ENCODE measurements at regions not wholly inside any gene's neighbourhood (a gene's known extent, or its start where the extent isn't known, plus 50 kb on each side); places are given as distances from the start of the nearest gene placed in this dataset.

DNA sequence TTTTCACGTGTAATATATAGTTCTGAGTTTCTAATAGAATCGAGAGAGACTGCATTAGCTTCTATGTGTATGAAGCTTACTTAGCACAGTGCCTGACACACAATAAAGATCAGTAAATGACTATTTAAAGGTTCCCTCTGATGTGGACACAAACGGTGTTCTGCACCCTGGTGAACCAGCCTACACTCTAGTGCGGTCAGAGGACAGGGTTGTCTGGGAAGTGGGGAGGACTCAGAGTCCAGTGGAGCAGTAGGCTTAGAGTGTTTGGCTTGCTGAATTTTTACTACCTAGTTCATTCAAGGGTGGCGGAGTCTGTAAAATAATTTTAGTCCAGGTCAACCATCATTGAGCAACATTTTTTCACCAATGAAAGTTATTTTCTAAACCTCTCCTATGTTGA, 77.8 kb downstream of the DIPK2A start:
- BruUV-seq (replicated peaks), result no TSS peak
- no peaks in the 10 kb centered on the region for H3K27me3 Mint-ChIP-seq (ENCODE audit: insufficient read depth, unreplicated experiment)
- H3K36me3 Mint-ChIP-seq (ENCODE audit: insufficient read depth, unreplicated experiment), result no peaks in the 10 kb centered on the region
- ChIA-PET POLR2A (no interaction called here), CTCF (no interaction called here)
- DNase-seq (ENCODE audit: unreplicated experiment), result no peak
- intact Hi-C loops (cut with micrococcal nuclease), result no loop called here
- H3K4me3 Mint-ChIP-seq (ENCODE audit: unreplicated experiment), result no peak overlapping the region
- no peak overlapping the region for H3K27ac Mint-ChIP-seq (ENCODE audit: low read depth, unreplicated experiment)
- no peaks in the 10 kb centered on the region for H3K4me1 Mint-ChIP-seq (ENCODE audit: insufficient read depth, unreplicated experiment)
- H3K9me3 Mint-ChIP-seq (ENCODE audit: unreplicated experiment), result no peaks in the 10 kb centered on the region
- TF ChIP-seq, protein P1, sequence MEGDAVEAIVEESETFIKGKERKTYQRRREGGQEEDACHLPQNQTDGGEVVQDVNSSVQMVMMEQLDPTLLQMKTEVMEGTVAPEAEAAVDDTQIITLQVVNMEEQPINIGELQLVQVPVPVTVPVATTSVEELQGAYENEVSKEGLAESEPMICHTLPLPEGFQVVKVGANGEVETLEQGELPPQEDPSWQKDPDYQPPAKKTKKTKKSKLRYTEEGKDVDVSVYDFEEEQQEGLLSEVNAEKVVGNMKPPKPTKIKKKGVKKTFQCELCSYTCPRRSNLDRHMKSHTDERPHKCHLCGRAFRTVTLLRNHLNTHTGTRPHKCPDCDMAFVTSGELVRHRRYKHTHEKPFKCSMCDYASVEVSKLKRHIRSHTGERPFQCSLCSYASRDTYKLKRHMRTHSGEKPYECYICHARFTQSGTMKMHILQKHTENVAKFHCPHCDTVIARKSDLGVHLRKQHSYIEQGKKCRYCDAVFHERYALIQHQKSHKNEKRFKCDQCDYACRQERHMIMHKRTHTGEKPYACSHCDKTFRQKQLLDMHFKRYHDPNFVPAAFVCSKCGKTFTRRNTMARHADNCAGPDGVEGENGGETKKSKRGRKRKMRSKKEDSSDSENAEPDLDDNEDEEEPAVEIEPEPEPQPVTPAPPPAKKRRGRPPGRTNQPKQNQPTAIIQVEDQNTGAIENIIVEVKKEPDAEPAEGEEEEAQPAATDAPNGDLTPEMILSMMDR (IDR thresholded peaks at IDR 0.05; ENCODE audit: unreplicated experiment), result no peak

DNA sequence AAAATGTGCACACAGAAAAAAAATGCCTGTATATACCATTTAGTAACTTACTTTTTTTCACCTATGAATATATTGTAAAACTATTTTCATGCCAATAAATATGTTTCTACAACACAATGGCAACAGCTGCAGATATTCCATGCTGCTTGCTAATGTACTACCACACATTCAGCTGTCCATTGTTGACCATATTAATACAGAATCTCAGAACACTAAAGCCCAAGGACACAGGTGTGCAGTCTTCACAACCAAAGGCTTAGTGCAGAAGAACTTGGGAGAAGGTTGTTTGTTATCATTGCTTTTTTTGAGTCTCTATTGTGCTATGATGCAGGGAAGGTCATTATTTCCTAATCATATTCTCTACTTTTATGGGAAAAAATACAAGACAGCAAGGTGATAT, 79.6 kb downstream of the DIPK2A start:
- peaks cover 12% of the 10 kb centered on the region for H3K4me1 Mint-ChIP-seq (ENCODE audit: insufficient read depth, unreplicated experiment)
- intact Hi-C loops (cut with micrococcal nuclease), result no loop called here
- CTCF ChIA-PET, result no interaction called here
- TF ChIP-seq, protein P1 (IDR thresholded peaks at IDR 0.05; ENCODE audit: unreplicated experiment), result no peak
- no TSS peak for BruUV-seq (replicated peaks)
- no peaks in the 10 kb centered on the region for H3K9me3 Mint-ChIP-seq (ENCODE audit: unreplicated experiment)
- no peak overlapping the region for H3K4me3 Mint-ChIP-seq (ENCODE audit: unreplicated experiment)
- no peak for DNase-seq (ENCODE audit: unreplicated experiment)
- H3K27me3 Mint-ChIP-seq (ENCODE audit: insufficient read depth, unreplicated experiment), result no peaks in the 10 kb centered on the region
- H3K27ac Mint-ChIP-seq (ENCODE audit: low read depth, unreplicated experiment), result no peak overlapping the region
- H3K36me3 Mint-ChIP-seq (ENCODE audit: insufficient read depth, unreplicated experiment), result no peaks in the 10 kb centered on the region
- POLR2A ChIA-PET, result no interaction called here

DNA sequence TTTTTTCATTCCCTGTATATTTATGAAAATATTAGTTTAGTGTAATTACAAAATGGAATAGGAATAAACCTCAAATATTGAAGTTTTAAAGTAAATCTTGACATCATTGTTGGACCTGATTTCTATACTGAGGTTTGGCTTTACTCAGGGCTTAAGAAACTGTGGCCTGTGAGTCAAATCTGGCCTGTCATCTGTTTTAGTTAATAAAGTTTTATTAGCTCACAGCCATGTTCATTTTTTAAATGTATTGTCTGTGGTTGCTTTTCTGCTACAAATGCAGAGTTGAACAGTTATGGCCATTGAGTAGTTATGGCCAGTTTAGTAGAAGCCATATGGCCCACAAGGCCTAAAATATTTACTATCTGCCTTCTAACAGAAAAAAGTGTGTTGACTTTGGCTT, 80.7 kb downstream of the DIPK2A start:
- no peak overlapping the region for H3K4me3 Mint-ChIP-seq (ENCODE audit: unreplicated experiment)
- TF ChIP-seq, protein P1 (IDR thresholded peaks at IDR 0.05; ENCODE audit: unreplicated experiment), result no peak
- no TSS peak for BruUV-seq (replicated peaks)
- peaks cover 14% of the 10 kb centered on the region for H3K4me1 Mint-ChIP-seq (ENCODE audit: insufficient read depth, unreplicated experiment)
- H3K36me3 Mint-ChIP-seq (ENCODE audit: insufficient read depth, unreplicated experiment), result no peaks in the 10 kb centered on the region
- H3K27ac Mint-ChIP-seq (ENCODE audit: low read depth, unreplicated experiment), result no peak overlapping the region
- intact Hi-C loops (cut with micrococcal nuclease), result no loop called here
- POLR2A ChIA-PET, result no interaction called here
- no peak for DNase-seq (ENCODE audit: unreplicated experiment)
- H3K9me3 Mint-ChIP-seq (ENCODE audit: unreplicated experiment), result no peaks in the 10 kb centered on the region
- H3K27me3 Mint-ChIP-seq (ENCODE audit: insufficient read depth, unreplicated experiment), result no peaks in the 10 kb centered on the region
- CTCF ChIA-PET, result interaction anchor here (0.7 kb wide), 1 partner anchor 101 kb away, joined by 3 read pairs; no protein-coding TSS in a partner anchor

DNA sequence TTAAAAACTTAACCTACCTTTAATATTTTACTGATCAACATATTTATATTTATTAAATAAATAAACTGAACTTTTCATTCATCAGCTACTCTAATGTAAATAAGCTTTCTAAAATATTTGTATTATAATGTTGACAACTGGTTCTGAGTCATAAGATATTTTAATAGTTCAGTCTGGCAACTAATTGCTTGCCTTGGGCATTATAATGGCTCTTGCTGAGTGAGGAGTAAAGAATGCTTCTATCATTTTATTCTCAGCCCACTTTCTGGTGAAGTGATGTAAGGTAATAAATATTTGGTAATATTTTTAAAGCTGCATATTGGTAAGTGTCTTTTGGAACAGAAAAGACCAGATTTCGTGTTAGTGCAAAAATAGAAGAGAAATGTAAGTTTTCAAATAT, 81.5 kb downstream of the DIPK2A start:
- TF ChIP-seq, protein P1 (IDR thresholded peaks at IDR 0.05; ENCODE audit: unreplicated experiment), result no peak
- intact Hi-C loops (cut with micrococcal nuclease), result no loop called here
- no TSS peak for BruUV-seq (replicated peaks)
- no peaks in the 10 kb centered on the region for H3K27me3 Mint-ChIP-seq (ENCODE audit: insufficient read depth, unreplicated experiment)
- H3K4me3 Mint-ChIP-seq (ENCODE audit: unreplicated experiment), result no peak overlapping the region
- H3K9me3 Mint-ChIP-seq (ENCODE audit: unreplicated experiment), result no peaks in the 10 kb centered on the region
- peaks cover 14% of the 10 kb centered on the region for H3K4me1 Mint-ChIP-seq (ENCODE audit: insufficient read depth, unreplicated experiment)
- H3K27ac Mint-ChIP-seq (ENCODE audit: low read depth, unreplicated experiment), result no peak overlapping the region
- H3K36me3 Mint-ChIP-seq (ENCODE audit: insufficient read depth, unreplicated experiment), result no peaks in the 10 kb centered on the region
- DNase-seq (ENCODE audit: unreplicated experiment), result peak; percentile 30
- POLR2A ChIA-PET, result interaction anchor here (0.6 to 1.2 kb wide), 3 partner anchors 9 to 81 kb away, joined by 3 to 6 read pairs (median 3); partner anchors contain the start of gene DIPK2A
- CTCF ChIA-PET, result interaction anchor here (0.7 to 1.6 kb wide), 3 partner anchors 16 to 178 kb away, joined by 3 to 9 read pairs (median 4); no protein-coding TSS in a partner anchor
